Effector CD8-positive, alpha-beta T cell (primary cell): ENCODE measurements at regions not wholly inside any gene's neighbourhood (a gene's known extent, or its start where the extent isn't known, plus 50 kb on each side); places are given as distances from the start of the nearest gene placed in this dataset.
"Not testable (repeated sequence)": the region's sequence is repeated elsewhere in the genome, so short reads cannot be mapped to it uniquely, and the experiment has no call there.

ENCODE experiments used
- DNase-seq: peaks from one replicate; lab custom pipeline; 2025; lab: John Stamatoyannopoulos, UW

- no peak for DNase-seq
Measured at GRCh38 chr12:65656156-65656882, 168.0 kb upstream of the HMGA2 start.

DNA sequence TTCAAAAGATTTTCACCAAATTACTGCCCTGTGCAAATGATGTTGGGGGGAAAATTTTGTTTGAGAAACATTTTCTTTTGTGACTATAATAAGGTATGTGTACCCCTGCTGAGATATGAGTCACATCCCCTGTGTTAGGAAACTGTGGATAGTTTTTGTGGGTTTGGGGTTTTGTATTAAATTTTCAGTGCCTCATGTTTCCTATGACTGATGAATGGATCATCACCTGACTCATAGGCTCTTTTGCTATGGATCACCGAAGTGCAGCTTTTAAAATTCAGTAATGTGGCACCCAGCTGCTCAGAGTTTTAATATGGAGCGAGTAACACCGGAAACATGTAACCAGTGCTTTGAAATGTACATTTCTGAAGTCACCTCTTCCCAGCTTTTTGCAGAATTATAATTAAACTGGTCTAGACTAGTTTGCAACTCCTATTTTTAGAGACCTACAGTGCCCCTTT, 167.4 kb upstream of the HMGA2 start:
- no peak for DNase-seq

- DNase-seq = no peak
Measured at GRCh38 chr12:65657635-65658034, 166.6 kb upstream of the HMGA2 start.

DNA sequence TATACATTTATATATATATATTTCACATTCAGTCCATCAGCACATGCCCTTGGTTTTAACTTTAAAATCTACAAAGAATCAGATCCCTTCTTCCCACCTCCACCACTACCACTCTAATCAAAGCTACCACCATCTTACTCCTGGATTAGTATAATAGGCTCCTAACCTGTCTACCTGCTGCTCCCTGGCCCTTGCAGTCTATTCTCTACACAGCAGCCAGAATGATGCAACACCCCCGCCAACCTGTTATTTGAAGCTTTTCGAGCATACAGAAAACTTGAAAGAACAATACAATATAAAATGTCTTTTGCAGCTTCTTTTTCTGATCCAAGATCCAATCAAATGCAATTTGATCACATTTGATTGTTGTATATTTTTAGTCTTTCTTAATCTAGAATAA, 165.9 kb upstream of the HMGA2 start:
- no peak for DNase-seq

- no peak for DNase-seq
Measured at GRCh38 chr12:65659681-65660080, 164.6 kb upstream of the HMGA2 start.

GRCh38 chr12:65660096-65660495, 164.2 kb upstream of the HMGA2 start:
- no peak for DNase-seq

- no peak for DNase-seq
Measured at GRCh38 chr12:65660836-65661235, 163.4 kb upstream of the HMGA2 start.

- DNase-seq = no peak
Measured at GRCh38 chr12:65662590-65662989, 161.7 kb upstream of the HMGA2 start.

DNA sequence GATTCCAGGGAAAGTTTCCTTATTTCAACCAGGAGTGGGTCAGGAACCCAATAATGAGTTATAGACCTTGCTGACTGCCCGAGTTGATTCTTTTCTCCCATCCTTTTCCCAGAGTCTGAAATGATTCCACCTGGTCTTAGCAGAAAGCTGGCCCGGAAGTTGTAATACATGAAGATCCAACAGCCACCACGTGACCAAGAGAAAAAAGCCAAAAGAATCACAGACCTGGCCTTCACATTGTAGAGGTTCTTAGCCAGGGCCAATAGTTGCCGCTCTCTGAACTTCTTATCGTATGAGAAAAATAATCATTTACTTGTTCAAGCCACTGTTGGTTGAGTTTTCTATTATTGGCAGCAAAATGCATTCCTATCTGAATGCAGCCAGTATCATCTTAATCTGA, 161.2 kb upstream of the HMGA2 start:
- no peak for DNase-seq

DNA sequence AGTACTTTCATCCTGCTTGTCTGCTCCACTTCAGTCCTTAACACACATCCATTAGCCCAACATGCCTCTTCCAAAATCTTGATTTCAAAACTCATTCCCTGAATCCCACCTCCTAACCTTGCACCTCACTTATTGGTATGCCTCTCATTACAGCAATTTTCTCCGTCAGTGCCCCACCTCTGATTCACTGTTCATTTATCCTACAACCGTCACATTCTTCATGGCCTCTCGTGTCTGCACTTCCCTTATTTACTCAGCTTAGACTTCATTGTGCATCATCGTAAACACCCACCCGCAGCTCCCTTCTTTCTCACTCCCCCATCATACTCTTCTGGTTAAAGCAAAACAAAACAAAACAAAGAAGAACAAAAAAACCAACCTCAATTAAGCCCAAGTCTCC, 160.6 kb upstream of the HMGA2 start:
- DNase-seq = no peak

GRCh38 chr12:65664715-65665250, 159.5 kb upstream of the HMGA2 start:
- no peak for DNase-seq

DNA sequence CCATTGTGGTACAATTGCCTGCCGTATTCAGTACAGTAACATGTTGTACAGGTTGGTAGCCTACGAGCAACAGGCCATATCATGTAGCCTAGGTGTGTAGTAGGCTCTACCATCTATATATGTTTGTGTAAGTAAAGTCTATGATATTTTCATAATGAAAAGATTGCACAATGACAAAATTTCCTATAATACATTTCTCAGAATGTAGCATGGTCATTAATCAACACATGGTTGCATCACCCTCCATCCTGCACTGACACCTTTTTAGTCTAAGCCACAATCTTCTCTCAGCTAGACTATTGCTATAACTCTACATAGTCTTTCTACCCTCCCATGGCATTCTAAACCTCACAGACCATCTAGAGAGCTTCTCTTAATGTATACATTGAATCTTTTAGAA, 158.5 kb upstream of the HMGA2 start:
- no peak for DNase-seq

DNA sequence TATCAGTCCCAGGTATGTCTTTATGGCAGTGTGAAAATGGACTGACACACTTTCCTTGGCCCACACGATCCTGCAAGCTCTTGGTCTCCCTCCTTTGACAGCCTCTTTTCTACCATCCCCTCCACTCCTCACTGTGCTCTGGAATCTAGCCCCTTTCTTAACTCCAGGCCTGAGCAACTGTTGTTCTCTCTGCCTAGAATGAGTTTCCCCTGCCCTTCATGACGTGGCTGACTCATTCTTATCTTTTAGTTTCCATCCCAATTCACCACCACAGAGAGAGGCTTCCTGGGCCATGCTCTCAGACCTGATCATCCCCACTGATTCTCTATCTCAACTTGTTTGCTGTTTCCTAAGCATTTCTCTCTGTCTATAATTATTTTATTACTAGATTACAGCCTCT, 157.4 kb upstream of the HMGA2 start:
- DNase-seq = no peak

- no peak for DNase-seq
Measured at GRCh38 chr12:65667932-65668331, 156.4 kb upstream of the HMGA2 start.

DNA sequence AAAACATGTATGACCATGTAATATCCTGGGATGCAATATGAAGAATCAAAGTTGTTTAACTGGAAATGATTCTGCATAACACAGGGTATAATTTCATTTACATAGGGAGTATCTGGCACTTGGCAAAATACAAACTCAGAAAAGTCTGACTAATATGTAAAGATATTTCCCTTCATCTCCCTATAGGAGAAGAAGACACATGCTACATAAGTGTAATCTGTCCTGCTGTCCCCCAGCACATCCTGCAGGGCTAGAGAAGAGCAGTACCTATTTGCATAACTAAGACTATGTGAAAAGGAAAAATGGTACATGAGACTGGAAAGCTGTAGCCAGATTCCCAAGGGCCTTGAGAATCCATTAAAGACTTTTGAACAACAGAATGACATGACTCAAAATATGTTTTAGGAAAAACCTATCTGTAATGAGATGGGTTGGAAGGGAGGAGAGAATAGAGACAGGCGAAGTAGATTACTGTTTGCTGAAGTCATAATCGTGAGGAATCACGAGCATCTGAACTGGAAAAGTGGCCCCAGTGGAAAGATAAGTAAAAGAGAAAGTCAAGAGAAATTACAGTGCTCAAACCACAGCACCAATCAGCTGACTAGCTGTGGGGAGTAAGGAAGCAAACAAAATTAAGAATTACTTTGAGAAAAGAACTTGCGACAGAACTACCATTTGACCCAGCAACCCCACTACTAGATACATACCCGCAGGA, 155.1 kb upstream of the HMGA2 start:
- no peak for DNase-seq

- DNase-seq = no peak
Measured at GRCh38 chr12:65670775-65671174, 153.5 kb upstream of the HMGA2 start.

GRCh38 chr12:65672441-65672840, 151.8 kb upstream of the HMGA2 start:
- no peak for DNase-seq

GRCh38 chr12:65673156-65673690, 151.1 kb upstream of the HMGA2 start:
- DNase-seq = no peak

GRCh38 chr12:65673732-65674131, 150.6 kb upstream of the HMGA2 start:
- DNase-seq = no peak

DNA sequence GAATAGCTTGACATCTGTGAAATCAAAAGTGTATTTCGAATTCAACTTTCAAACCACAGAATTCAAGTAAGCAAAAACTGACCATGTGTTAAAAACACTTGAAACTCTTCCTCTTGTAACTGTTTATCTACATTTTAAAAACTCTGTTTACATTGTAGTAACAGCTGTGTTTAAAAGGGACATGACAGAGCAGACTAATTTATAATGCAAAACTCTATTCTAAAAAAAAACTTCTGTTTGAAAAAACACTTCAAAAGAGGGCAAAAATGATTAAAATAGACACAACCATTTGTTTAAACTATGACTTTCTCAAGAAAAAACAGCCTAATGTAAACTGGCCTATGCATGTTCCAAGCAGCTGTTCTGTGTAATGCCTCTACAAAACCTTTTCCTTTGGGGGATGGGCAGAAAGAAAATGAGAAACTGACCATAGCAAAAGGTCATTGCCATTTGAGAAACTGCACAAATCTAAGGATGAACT, 149.1 kb upstream of the HMGA2 start:
- DNase-seq = no peak

DNA sequence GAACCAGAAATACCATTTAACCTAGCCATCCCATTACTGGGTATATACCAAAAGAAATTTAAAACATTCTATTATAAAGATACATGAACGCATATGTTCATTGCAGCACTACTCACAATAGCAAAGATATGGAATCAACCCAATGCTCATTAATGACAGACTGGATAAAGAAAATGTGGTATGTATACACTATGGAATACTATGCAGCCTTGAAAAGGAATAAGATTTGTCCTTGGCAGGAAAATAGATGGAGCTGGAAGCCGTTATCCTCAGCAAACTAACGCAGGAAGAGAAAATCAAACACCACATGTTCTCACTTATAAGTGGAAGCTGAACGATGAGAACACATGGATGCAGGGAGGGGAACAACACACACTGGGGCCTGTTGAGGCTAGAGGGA, 146.1 kb upstream of the HMGA2 start:
- DNase-seq = not testable (repeated sequence)

DNA sequence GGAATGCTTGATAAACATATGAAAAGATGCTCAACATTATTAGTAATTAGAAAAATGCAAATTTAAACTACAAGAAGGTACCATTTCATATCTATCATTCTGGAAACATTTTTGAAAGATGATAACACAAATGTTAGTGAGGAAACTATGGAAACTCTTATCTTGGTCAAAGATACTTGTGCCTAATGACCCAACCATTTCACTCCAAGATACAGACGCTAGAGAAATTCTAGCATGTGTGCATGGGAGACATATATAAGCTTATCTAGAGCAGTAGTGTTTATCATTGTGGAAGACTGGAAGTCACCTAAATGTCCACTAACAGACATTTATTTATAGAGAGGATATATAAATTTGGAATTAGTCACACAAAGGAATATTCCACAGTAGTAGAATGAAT, 143.1 kb upstream of the HMGA2 start:
- no peak for DNase-seq

DNA sequence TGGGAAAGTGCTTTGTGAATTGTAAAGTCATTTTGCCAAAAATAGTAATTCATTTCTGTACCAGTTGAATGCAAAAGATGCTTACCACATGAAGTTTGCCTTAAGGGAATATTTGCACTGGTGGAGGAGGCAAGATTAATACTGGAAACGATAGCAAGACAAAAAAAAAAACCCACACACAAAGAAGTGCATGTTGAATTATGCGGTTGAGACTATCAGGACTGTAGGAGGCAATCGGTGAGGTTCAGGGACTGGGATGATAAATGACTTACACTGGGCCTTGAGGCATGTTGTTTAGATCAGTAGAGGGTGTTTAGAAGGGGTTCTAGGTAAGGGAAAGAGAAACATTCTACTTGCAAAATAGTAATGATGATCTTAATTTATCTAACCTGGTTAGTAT, 142.2 kb upstream of the HMGA2 start:
- no peak for DNase-seq
